Thymus (tissue), 11 donors: ENCODE measurements at regions not wholly inside any gene's neighbourhood (a gene's known extent, or its start where the extent isn't known, plus 50 kb on each side); places are given as distances from the start of the nearest gene placed in this dataset.

Experiments
- DNase-seq, 9 donors: peaks; one replicate each; pipeline ENCODE4 v3.0.0-alpha.2; 2013; ENCODE audit warnings: low spot score in 9 of 9, low read depth in 6 of 9, missing footprints in 1 of 9
- H3K27ac ChIP-seq, 2 donors: one replicate each; pipeline ENCODE4 v1.5.1; 2013; ENCODE audit warnings: control low read depth in 1 of 2, low read depth in 1 of 2, low read length in 1 of 2, mild to moderate bottlenecking in 1 of 2, moderate library complexity in 1 of 2
- H3K27me3 ChIP-seq, 2 donors: one replicate each; pipeline ENCODE4 v1.5.1; 2013; ENCODE audit warnings: low read length in 1 of 2; ENCODE audit not compliant: control insufficient read depth in 2 of 2, insufficient read depth in 1 of 2
- H3K36me3 ChIP-seq, 2 donors: one replicate each; pipeline ENCODE4 v1.5.1; 2013; ENCODE audit warnings: low read length in 1 of 2, mild to moderate bottlenecking in 1 of 2, moderate library complexity in 1 of 2; ENCODE audit not compliant: control insufficient read depth in 2 of 2, insufficient read depth in 2 of 2
- H3K4me1 ChIP-seq, 2 donors: one replicate each; pipeline ENCODE4 v1.5.1; 2013; ENCODE audit warnings: low read length in 2 of 2; ENCODE audit not compliant: control insufficient read depth in 2 of 2, insufficient read depth in 2 of 2
- H3K4me3 ChIP-seq, 2 donors: one replicate each; pipeline ENCODE4 v1.5.1; 2013; ENCODE audit warnings: low read length in 2 of 2, control low read depth in 1 of 2, mild to moderate bottlenecking in 1 of 2
- H3K9me3 ChIP-seq, 2 donors: one replicate each; pipeline ENCODE4 v1.5.1; 2013; ENCODE audit warnings: low read length in 1 of 2, mild to moderate bottlenecking in 1 of 2; ENCODE audit not compliant: control insufficient read depth in 2 of 2, insufficient read depth in 1 of 2
- WGBS: extraction: QIAGEN DNeasy Blood & Tissue Kit; methylation state at CpG from one replicate; pipeline ENCODE4 v1.1.7; 2013; 5-methylcytosine and 5-hydroxymethylcytosine counted together
- donor health status: healthy.

- H3K36me3 ChIP-seq, result no peaks in the 10 kb centered on the region
- H3K27ac ChIP-seq, result no peak overlapping the region
- no peak for DNase-seq
- no peaks in the 10 kb centered on the region for H3K9me3 ChIP-seq
- WGBS, result 75% methylated on average over 5 of the region's 5 CpGs
- H3K4me1 ChIP-seq, result no peaks in the 10 kb centered on the region
- no peak overlapping the region for H3K4me3 ChIP-seq
- no peaks in the 10 kb centered on the region for H3K27me3 ChIP-seq
These were observed 207.1 kb downstream of the TDRD15 start for GRCh38 chr2:21330786-21331391.

GRCh38 chr2:21331625-21332370 lies 208.0 kb downstream of the TDRD15 start:
- H3K4me3 ChIP-seq, result no peak overlapping the region
- no peak overlapping the region for H3K27ac ChIP-seq
- H3K9me3 ChIP-seq, result no peaks in the 10 kb centered on the region
- no peaks in the 10 kb centered on the region for H3K27me3 ChIP-seq
- no peaks in the 10 kb centered on the region for H3K36me3 ChIP-seq
- no peaks in the 10 kb centered on the region for H3K4me1 ChIP-seq
- WGBS, result 86% methylated on average over 3 of the region's 3 CpGs
- DNase-seq, result no peak

GRCh38 chr2:21332993-21333625 lies 209.3 kb downstream of the TDRD15 start:
- Histone ChIP-seq H3K27me3 (no peaks in the 10 kb centered on the region), H3K27ac (no peak overlapping the region), H3K4me3 (no peak overlapping the region), H3K4me1 (no peaks in the 10 kb centered on the region), H3K9me3 (no peaks in the 10 kb centered on the region), H3K36me3 (no peaks in the 10 kb centered on the region)
- DNase-seq, result no peak
- WGBS, result 98% methylated on average over 5 of the region's 5 CpGs

- H3K4me3 ChIP-seq, result no peak overlapping the region
- no peak overlapping the region for H3K27ac ChIP-seq
- DNase-seq, result no peak
- 84% methylated on average over 2 of the region's 2 CpGs for WGBS
- no peaks in the 10 kb centered on the region for H3K9me3 ChIP-seq
- H3K36me3 ChIP-seq, result no peaks in the 10 kb centered on the region
- H3K27me3 ChIP-seq, result no peaks in the 10 kb centered on the region
- no peaks in the 10 kb centered on the region for H3K4me1 ChIP-seq
These were observed 209.9 kb downstream of the TDRD15 start for GRCh38 chr2:21333684-21334083.

- H3K27ac ChIP-seq, result no peak overlapping the region
- 92% methylated on average over 2 of the region's 2 CpGs for whole genome bisulfite sequencing
- H3K27me3 ChIP-seq, result no peaks in the 10 kb centered on the region
- no peak for DNase-seq
- H3K36me3 ChIP-seq, result no peaks in the 10 kb centered on the region
- H3K4me3 ChIP-seq, result no peak overlapping the region
- no peaks in the 10 kb centered on the region for H3K4me1 ChIP-seq
- H3K9me3 ChIP-seq, result no peaks in the 10 kb centered on the region
These were observed 223.2 kb downstream of the TDRD15 start for GRCh38 chr2:21346984-21347383.

GRCh38 chr2:21353879-21354679 lies 230.3 kb downstream of the TDRD15 start:
- no peaks in the 10 kb centered on the region for H3K27me3 ChIP-seq
- 86% methylated on average over 3 of the region's 3 CpGs for WGBS
- no peak overlapping the region for H3K4me3 ChIP-seq
- no peaks in the 10 kb centered on the region for H3K4me1 ChIP-seq
- no peaks in the 10 kb centered on the region for H3K9me3 ChIP-seq
- DNase-seq, result no peak
- H3K27ac ChIP-seq, result no peak overlapping the region
- no peaks in the 10 kb centered on the region for H3K36me3 ChIP-seq

GRCh38 chr2:21356086-21356856 lies 232.5 kb downstream of the TDRD15 start:
- no peaks in the 10 kb centered on the region for H3K9me3 ChIP-seq
- no peaks in the 10 kb centered on the region for H3K36me3 ChIP-seq
- H3K27ac ChIP-seq, result no peak overlapping the region
- no peaks in the 10 kb centered on the region for H3K4me1 ChIP-seq
- H3K4me3 ChIP-seq, result no peak overlapping the region
- no peak for DNase-seq
- 65% methylated on average over 9 of the region's 9 CpGs for WGBS
- no peaks in the 10 kb centered on the region for H3K27me3 ChIP-seq

GRCh38 chr2:21356857-21357255 lies 233.1 kb downstream of the TDRD15 start:
- no peak overlapping the region for H3K4me3 ChIP-seq
- WGBS, result 85% methylated on average over 3 of the region's 3 CpGs

More at GRCh38 chr2:21356857-21357255, 233.1 kb downstream of the TDRD15 start:
- no peaks in the 10 kb centered on the region for H3K4me1 ChIP-seq
- no peaks in the 10 kb centered on the region for H3K36me3 ChIP-seq
- H3K9me3 ChIP-seq, result no peaks in the 10 kb centered on the region
- no peaks in the 10 kb centered on the region for H3K27me3 ChIP-seq
- no peak overlapping the region for H3K27ac ChIP-seq
- DNase-seq, result no peak
